Ovary (tissue), 3 donors: ENCODE measurements at regions not wholly inside any gene's neighbourhood (a gene's known extent, or its start where the extent isn't known, plus 50 kb on each side); places are given as distances from the start of the nearest gene placed in this dataset.

Source experiments
- POLR2A ChIP-seq: fragments of 450-650 bp; IDR thresholded peaks from one replicate; pipeline ENCODE4 v1.6.1; 2017; ENCODE audit warnings: antibody characterized with exemption, mild to moderate bottlenecking, moderate library complexity
- TF ChIP-seq, protein P1 (sequence below), 3 donors: fragments of 450-650 bp in 2 of 3; fragments of 200-600 bp in 1 of 3; IDR thresholded peaks; one replicate each; pipeline versions ENCODE4 v1.5.1 to v1.8.0; 2016 to 2022; ENCODE audit warnings: antibody characterized with exemption in 3 of 3, mild to moderate bottlenecking in 1 of 3
- donor health status: DM: no; HTN: no; CAD: no.

DNA sequence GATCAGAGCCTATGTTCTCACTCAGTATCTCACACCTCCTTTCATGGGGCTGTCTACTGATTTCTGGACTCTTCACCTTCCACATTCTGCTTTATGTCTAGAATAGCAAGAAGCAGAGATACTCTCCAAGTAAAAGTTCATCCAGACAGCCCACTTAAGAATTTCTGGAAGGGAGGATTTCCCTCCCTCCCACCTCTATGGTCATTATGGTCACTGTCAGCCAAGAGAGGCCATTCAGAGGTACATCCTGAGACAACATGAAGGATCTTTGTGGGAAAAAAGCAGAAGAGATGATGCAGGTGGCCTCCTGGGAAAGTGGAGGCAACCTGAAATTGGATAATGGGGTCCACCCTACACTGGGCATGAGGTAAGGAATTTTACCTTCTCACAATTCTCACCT lies 179.5 kb upstream of the ZNF462 start:
- TF ChIP-seq, protein P1, sequence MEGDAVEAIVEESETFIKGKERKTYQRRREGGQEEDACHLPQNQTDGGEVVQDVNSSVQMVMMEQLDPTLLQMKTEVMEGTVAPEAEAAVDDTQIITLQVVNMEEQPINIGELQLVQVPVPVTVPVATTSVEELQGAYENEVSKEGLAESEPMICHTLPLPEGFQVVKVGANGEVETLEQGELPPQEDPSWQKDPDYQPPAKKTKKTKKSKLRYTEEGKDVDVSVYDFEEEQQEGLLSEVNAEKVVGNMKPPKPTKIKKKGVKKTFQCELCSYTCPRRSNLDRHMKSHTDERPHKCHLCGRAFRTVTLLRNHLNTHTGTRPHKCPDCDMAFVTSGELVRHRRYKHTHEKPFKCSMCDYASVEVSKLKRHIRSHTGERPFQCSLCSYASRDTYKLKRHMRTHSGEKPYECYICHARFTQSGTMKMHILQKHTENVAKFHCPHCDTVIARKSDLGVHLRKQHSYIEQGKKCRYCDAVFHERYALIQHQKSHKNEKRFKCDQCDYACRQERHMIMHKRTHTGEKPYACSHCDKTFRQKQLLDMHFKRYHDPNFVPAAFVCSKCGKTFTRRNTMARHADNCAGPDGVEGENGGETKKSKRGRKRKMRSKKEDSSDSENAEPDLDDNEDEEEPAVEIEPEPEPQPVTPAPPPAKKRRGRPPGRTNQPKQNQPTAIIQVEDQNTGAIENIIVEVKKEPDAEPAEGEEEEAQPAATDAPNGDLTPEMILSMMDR (IDR thresholded peaks at IDR 0.05): no peak
- no peak for TF ChIP-seq POLR2A
